CD8-positive, alpha-beta memory T cell (primary cell): ENCODE measurements at regions not wholly inside any gene's neighbourhood (a gene's known extent, or its start where the extent isn't known, plus 50 kb on each side); places are given as distances from the start of the nearest gene placed in this dataset.

ENCODE experiments used
- CTCF ChIA-PET: fragments of 350-600 bp; sonication (Branson Sonifier 250); formaldehyde crosslinking; loops from one replicate; lab custom pipeline; 2021; ENCODE audit warnings: antibody characterized with exemption; lab: Charles Lee
- POLR2A ChIA-PET: fragments of 350-600 bp; sonication (Branson Sonifier 250); formaldehyde crosslinking; loops from one replicate; lab custom pipeline; 2021; ENCODE audit warnings: antibody characterized with exemption; lab: Charles Lee
- DNase-seq, 5 donors: peaks; one replicate each; pipeline versions ENCODE4 v3.0.0 to v3.0.0-alpha.2; 2020 to 2022; ENCODE audit warnings: mixed read lengths in 1 of 5
- H3K27ac ChIP-seq: one replicate; pipeline ENCODE4 v1.7.0; 2013; ENCODE audit warnings: low read depth, mild to moderate bottlenecking, low read length, moderate library complexity
- H3K27me3 ChIP-seq: 2 replicates; pipeline ENCODE4 v1.7.0; 2013; ENCODE audit warnings: low read length, mild to moderate bottlenecking; ENCODE audit not compliant: insufficient read depth, poor library complexity, severe bottlenecking
- H3K36me3 ChIP-seq: 2 replicates; pipeline ENCODE4 v1.7.0; 2013; ENCODE audit warnings: mild to moderate bottlenecking, low read length, moderate library complexity; ENCODE audit not compliant: insufficient read depth
- H3K4me1 ChIP-seq: 2 replicates; pipeline ENCODE4 v1.7.0; 2013; ENCODE audit warnings: mild to moderate bottlenecking, low read length, moderate library complexity; ENCODE audit not compliant: insufficient read depth
- H3K4me3 ChIP-seq: 2 replicates; pipeline ENCODE4 v1.7.0; 2013; ENCODE audit warnings: mild to moderate bottlenecking, low read length
- H3K9me3 ChIP-seq: 2 replicates; pipeline ENCODE4 v1.7.0; 2013; ENCODE audit warnings: mild to moderate bottlenecking, low read length
- H3K27ac Mint-ChIP-seq, 8 donors: one replicate each; pipeline ENCODE4 v1.8.0; 2020 to 2021; ENCODE audit warnings: mixed read lengths in 8 of 8, mild to moderate bottlenecking in 6 of 8, inconsistent platforms in 3 of 8, moderate library complexity in 3 of 8
- H3K27me3 Mint-ChIP-seq, 2 donors: one replicate each; pipeline ENCODE4 v1.8.0; 2020 to 2021; ENCODE audit warnings: mixed read lengths in 2 of 2, mild to moderate bottlenecking in 1 of 2, moderate library complexity in 1 of 2
- H3K36me3 Mint-ChIP-seq, 3 donors: one replicate each; pipeline ENCODE4 v1.8.0; 2020 to 2021; ENCODE audit warnings: mixed read lengths in 3 of 3, inconsistent platforms in 1 of 3, mild to moderate bottlenecking in 1 of 3
- H3K4me1 Mint-ChIP-seq, 3 donors: one replicate each; pipeline ENCODE4 v1.8.0; 2020 to 2021; ENCODE audit warnings: mixed read lengths in 3 of 3, inconsistent platforms in 1 of 3, mild to moderate bottlenecking in 1 of 3
- H3K4me3 Mint-ChIP-seq, 7 donors: one replicate each; pipeline ENCODE4 v1.8.0; 2020 to 2021; ENCODE audit warnings: mixed read lengths in 7 of 7, mild to moderate bottlenecking in 6 of 7, moderate library complexity in 4 of 7, inconsistent platforms in 2 of 7
- H3K9me3 Mint-ChIP-seq, 5 donors: one replicate each; pipeline ENCODE4 v1.8.0; 2020 to 2022; ENCODE audit warnings: mixed read lengths in 5 of 5, mild to moderate bottlenecking in 3 of 5, moderate library complexity in 2 of 5, inconsistent platforms in 1 of 5

DNA sequence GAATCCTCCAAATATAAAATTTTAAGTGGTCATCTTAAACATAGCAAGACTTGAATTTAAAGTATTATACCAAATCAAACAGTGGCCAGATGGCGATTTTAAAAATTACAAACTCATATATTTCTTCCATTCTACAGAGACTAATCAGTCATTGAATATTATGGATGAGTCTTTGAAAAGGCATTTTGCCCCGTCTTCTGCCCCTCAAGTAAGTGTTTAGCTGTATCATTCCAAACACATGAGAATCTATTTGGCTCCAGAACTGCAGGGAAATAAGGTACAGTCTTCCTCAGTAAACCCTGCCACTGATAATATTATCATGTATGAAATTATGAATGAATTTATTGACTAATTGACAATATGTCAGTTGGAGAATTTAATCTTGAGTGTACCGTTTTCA, 191.0 kb downstream of the SLC7A11 start:
- no peak overlapping the region for H3K4me3 Mint-ChIP-seq
- H3K9me3 ChIP-seq = no peaks in the 10 kb centered on the region
- H3K27ac ChIP-seq = no peak overlapping the region
- H3K27me3 Mint-ChIP-seq = no peaks in the 10 kb centered on the region
- no peak overlapping the region for H3K4me3 ChIP-seq
- H3K4me1 Mint-ChIP-seq = no peaks in the 10 kb centered on the region
- no peak for DNase-seq
- POLR2A ChIA-PET = no interaction called here
- no peaks in the 10 kb centered on the region for H3K36me3 ChIP-seq
- CTCF ChIA-PET = no interaction called here
- H3K36me3 Mint-ChIP-seq = no peaks in the 10 kb centered on the region
- no peak overlapping the region for H3K27ac Mint-ChIP-seq
- no peaks in the 10 kb centered on the region for H3K27me3 ChIP-seq
- peaks cover 0 to 2% (median 0%) of the 10 kb centered on the region in 5 donors for H3K9me3 Mint-ChIP-seq
- H3K4me1 ChIP-seq = no peaks in the 10 kb centered on the region

DNA sequence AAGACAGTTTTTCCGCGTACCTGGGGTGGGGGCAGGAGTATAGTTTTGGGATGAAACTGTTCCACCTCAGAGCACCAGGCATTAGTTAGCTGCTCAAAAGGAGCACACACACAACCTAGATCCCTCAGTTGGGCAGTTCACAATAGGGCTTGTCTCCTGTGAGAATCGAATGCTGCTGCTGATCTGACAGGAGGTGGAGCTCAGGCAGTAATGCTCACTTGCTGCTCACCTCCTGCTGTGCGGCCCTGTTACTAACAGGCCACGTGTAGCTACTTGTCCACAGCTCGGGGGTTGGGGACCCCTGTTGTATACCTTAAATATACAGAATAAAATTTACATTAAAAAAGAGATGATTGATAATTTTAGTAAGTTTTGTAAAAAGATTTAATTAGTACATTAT, 191.5 kb downstream of the SLC7A11 start:
- no peak overlapping the region for H3K27ac Mint-ChIP-seq
- ChIA-PET POLR2A (no interaction called here), CTCF (no interaction called here)
- H3K27ac ChIP-seq = no peak overlapping the region
- no peak for DNase-seq
- no peaks in the 10 kb centered on the region for H3K9me3 ChIP-seq
- no peaks in the 10 kb centered on the region for H3K4me1 Mint-ChIP-seq
- no peaks in the 10 kb centered on the region for H3K36me3 ChIP-seq
- no peaks in the 10 kb centered on the region for H3K27me3 Mint-ChIP-seq
- no peak overlapping the region for H3K4me3 ChIP-seq
- no peaks in the 10 kb centered on the region for H3K4me1 ChIP-seq
- no peaks in the 10 kb centered on the region for H3K36me3 Mint-ChIP-seq
- no peaks in the 10 kb centered on the region for H3K27me3 ChIP-seq
- peaks cover 0 to 2% (median 0%) of the 10 kb centered on the region in 5 donors for H3K9me3 Mint-ChIP-seq
- no peak overlapping the region for H3K4me3 Mint-ChIP-seq

DNA sequence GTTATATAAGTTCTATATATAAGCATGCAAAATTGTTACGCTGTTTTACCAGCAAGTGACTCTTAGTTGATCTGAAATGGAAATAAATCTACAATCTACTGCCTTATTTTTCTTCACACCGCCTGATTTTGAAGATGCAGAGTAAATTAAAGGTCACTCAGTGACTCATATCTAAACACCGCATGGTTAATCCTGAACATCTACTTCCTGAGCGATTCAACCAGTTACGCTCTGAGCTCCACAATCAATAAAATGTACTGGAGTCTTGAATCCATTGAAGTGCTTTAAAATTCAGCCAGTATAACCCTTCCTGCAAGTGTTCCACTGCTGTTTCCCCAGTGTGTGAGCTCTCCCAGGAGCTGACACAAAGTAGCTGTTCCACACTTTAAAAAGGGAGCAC, 192.8 kb downstream of the SLC7A11 start:
- CTCF ChIA-PET = no interaction called here
- POLR2A ChIA-PET = no interaction called here

DNA sequence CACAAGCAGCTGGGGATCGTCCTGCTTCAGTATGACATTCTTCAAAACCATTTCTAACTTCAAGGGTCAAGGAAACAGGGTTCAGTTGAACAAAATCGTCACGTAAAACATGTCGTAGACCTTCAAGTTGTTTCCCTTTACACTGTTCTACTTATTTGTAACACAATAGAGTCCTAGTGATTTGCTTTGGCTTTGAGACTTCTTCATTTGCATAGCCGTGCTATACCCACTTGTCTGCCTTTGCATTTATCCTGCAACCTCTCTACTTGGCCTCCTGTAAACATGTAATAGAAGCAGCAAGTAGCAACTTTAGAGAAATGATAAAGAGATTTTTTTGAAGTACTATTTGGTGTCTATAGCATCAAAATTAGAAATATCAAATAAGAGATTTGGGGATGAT, 194.9 kb downstream of the SLC7A11 start:
- Mint-ChIP-seq H3K36me3 (no peaks in the 10 kb centered on the region), H3K27ac (no peak overlapping the region), H3K27me3 (no peaks in the 10 kb centered on the region), H3K4me1 (no peaks in the 10 kb centered on the region), H3K4me3 (no peak overlapping the region), H3K9me3 (peaks cover 0 to 4% (median 2%) of the 10 kb centered on the region in 5 donors)
- no peaks in the 10 kb centered on the region for H3K27me3 ChIP-seq
- DNase-seq = no peak
- no peaks in the 10 kb centered on the region for H3K9me3 ChIP-seq
- ChIA-PET CTCF (no interaction called here), POLR2A (no interaction called here)
- H3K27ac ChIP-seq = no peak overlapping the region
- no peak overlapping the region for H3K4me3 ChIP-seq
- H3K4me1 ChIP-seq = no peaks in the 10 kb centered on the region
- no peaks in the 10 kb centered on the region for H3K36me3 ChIP-seq

More for the DNA sequence above, 192.8 kb downstream of the SLC7A11 start:
- Mint-ChIP-seq H3K4me3 (no peak overlapping the region), H3K4me1 (no peaks in the 10 kb centered on the region), H3K9me3 (peaks cover 0 to 3% (median 1%) of the 10 kb centered on the region in 5 donors), H3K27me3 (no peaks in the 10 kb centered on the region), H3K27ac (no peak overlapping the region), H3K36me3 (no peaks in the 10 kb centered on the region)
- no peak overlapping the region for H3K27ac ChIP-seq
- no peaks in the 10 kb centered on the region for H3K27me3 ChIP-seq
- DNase-seq = no peak
- H3K9me3 ChIP-seq = no peaks in the 10 kb centered on the region
- no peaks in the 10 kb centered on the region for H3K36me3 ChIP-seq
- H3K4me1 ChIP-seq = no peaks in the 10 kb centered on the region
- H3K4me3 ChIP-seq = no peak overlapping the region

DNA sequence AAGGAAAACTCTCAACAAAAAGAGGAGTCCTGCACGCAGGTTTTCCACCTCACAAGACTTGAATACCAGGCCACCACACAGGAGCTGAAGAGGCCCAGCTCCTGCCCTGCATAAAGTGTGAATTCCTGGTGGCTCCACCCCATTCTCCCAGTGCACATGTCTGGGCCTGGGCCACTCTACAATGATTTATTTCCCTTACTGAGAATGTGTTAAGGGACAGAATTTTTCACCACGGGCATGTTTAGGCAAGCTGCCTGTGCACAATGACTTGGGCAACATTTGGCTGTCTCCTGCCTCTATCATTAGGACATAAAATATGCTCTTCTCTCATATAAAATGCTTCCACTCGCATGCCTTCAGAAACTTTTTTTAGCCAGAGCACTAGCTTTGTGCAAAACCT, 197.1 kb downstream of the SLC7A11 start:
- Mint-ChIP-seq H3K9me3 (peaks cover 0 to 4% (median 0%) of the 10 kb centered on the region in 5 donors), H3K4me3 (no peak overlapping the region), H3K27me3 (no peaks in the 10 kb centered on the region), H3K27ac (no peak overlapping the region), H3K4me1 (no peaks in the 10 kb centered on the region), H3K36me3 (no peaks in the 10 kb centered on the region)
- H3K36me3 ChIP-seq = no peaks in the 10 kb centered on the region
- H3K27ac ChIP-seq = no peak overlapping the region
- no peaks in the 10 kb centered on the region for H3K4me1 ChIP-seq
- no peak overlapping the region for H3K4me3 ChIP-seq
- no peaks in the 10 kb centered on the region for H3K27me3 ChIP-seq
- H3K9me3 ChIP-seq = no peaks in the 10 kb centered on the region
- ChIA-PET CTCF (no interaction called here), POLR2A (no interaction called here)
- no peak for DNase-seq

DNA sequence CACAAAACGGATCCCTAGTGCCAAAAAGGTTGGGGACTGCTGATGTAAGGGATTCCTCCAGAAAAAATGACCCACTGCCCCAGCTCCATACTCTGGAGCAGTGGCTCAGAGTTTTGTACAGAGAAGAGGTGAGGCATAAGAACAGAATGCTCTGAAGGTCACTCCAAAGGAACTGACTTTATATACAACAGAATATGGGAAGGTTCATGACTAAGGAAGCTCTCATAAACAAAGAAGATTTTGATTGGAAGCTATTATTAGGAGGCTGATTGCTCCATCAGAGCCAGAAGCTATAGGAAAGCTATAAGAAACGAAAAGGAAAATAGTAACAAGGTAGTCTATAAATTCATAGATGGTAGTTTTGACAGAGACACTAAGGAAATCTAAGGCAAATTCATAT, 203.1 kb downstream of the SLC7A11 start:
- Mint-ChIP-seq H3K36me3 (no peaks in the 10 kb centered on the region), H3K4me3 (no peak overlapping the region), H3K27me3 (no peaks in the 10 kb centered on the region), H3K9me3 (peaks cover 0 to 2% (median 0%) of the 10 kb centered on the region in 5 donors), H3K4me1 (no peaks in the 10 kb centered on the region), H3K27ac (no peak overlapping the region)
- H3K9me3 ChIP-seq = no peaks in the 10 kb centered on the region
- no peaks in the 10 kb centered on the region for H3K36me3 ChIP-seq
- ChIA-PET CTCF (no interaction called here), POLR2A (no interaction called here)
- H3K27ac ChIP-seq = no peak overlapping the region
- no peaks in the 10 kb centered on the region for H3K4me1 ChIP-seq
- H3K4me3 ChIP-seq = no peak overlapping the region
- no peaks in the 10 kb centered on the region for H3K27me3 ChIP-seq
- DNase-seq = no peak

DNA sequence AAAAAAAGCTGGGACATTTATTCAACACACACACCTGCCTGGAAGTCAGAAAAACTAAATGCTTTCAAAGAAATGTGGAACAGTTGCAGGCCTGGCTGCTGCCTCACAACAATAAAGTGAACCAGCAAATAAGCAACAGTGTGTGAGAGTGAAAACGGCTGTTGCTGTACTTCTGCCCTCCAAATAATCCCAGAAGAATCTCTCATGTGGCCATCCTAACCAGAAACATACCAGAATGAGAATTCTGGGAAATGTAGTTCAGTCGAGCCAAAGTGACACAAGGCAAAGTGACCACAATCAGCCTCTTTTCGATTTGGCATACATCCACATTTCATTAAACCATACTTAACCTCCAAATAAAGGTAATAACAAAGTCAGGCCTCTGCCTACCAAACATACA, 204.5 kb downstream of the SLC7A11 start:
- Mint-ChIP-seq H3K4me3 (no peak overlapping the region), H3K36me3 (no peaks in the 10 kb centered on the region), H3K27me3 (no peaks in the 10 kb centered on the region), H3K9me3 (peaks cover 0 to 2% (median 0%) of the 10 kb centered on the region in 5 donors), H3K4me1 (no peaks in the 10 kb centered on the region), H3K27ac (no peak overlapping the region)
- Histone ChIP-seq H3K9me3 (no peaks in the 10 kb centered on the region), H3K4me3 (no peak overlapping the region), H3K27ac (no peak overlapping the region), H3K27me3 (no peaks in the 10 kb centered on the region), H3K4me1 (no peaks in the 10 kb centered on the region), H3K36me3 (no peaks in the 10 kb centered on the region)
- POLR2A ChIA-PET = no interaction called here
- CTCF ChIA-PET = no interaction called here
- no peak for DNase-seq

DNA sequence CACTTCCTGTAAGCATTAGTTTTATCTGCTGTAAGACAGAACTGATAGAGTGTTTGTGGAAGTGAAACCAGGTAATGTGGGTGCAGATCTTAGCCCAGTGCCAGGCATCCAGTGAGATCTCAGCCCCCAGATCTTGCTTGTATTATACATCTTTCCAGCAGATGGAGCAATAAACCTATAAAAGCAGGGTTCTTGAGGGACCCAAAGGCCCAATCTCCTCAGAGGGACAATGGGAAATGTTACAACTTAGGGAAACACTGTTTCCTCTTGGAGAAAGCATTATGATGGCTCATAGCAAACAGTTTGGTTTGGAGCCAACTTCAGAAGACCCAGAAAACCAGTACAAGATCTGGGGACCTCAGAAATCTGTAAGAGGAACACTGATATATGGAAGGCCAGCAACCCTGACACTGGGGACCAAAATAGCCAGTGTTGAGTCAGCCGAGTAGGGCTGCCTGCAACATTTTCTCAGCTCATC, 206.3 kb downstream of the SLC7A11 start:
- Mint-ChIP-seq H3K36me3 (no peaks in the 10 kb centered on the region), H3K27ac (no peak overlapping the region), H3K4me3 (no peak overlapping the region), H3K27me3 (no peaks in the 10 kb centered on the region), H3K4me1 (no peaks in the 10 kb centered on the region), H3K9me3 (peaks cover 0 to 2% (median 0%) of the 10 kb centered on the region in 5 donors)
- no peaks in the 10 kb centered on the region for H3K27me3 ChIP-seq
- no peak for DNase-seq
- no peaks in the 10 kb centered on the region for H3K4me1 ChIP-seq
- no peaks in the 10 kb centered on the region for H3K9me3 ChIP-seq
- POLR2A ChIA-PET = no interaction called here
- H3K36me3 ChIP-seq = no peaks in the 10 kb centered on the region
- CTCF ChIA-PET = no interaction called here
- no peak overlapping the region for H3K27ac ChIP-seq
- H3K4me3 ChIP-seq = no peak overlapping the region

DNA sequence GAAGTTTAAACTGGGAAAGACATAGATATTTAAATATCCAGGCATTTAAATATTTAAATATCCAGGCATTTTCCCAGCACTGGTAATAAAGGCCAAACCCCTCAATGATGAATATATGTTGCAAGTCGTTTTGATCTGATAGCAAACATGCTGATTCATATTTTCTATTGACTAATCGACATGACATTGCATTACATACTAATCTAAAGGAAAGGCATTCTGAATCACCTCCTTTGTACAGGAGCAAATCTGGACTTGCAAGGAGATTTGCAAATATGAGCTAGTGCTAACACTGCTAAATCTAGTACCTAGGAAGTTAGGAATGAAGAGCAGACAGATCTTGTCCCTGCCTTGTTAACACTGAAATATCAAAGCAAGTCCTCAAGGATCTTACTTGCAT, 207.3 kb downstream of the SLC7A11 start:
- H3K4me1 ChIP-seq = no peaks in the 10 kb centered on the region
- no peaks in the 10 kb centered on the region for H3K36me3 Mint-ChIP-seq
- no peaks in the 10 kb centered on the region for H3K9me3 ChIP-seq
- peaks cover 0 to 2% (median 0%) of the 10 kb centered on the region in 5 donors for H3K9me3 Mint-ChIP-seq
- no peaks in the 10 kb centered on the region for H3K27me3 ChIP-seq
- H3K36me3 ChIP-seq = no peaks in the 10 kb centered on the region
- H3K4me3 Mint-ChIP-seq = no peak overlapping the region
- no peaks in the 10 kb centered on the region for H3K27me3 Mint-ChIP-seq
- H3K4me1 Mint-ChIP-seq = no peaks in the 10 kb centered on the region
- H3K27ac ChIP-seq = no peak overlapping the region
- CTCF ChIA-PET = no interaction called here
- H3K27ac Mint-ChIP-seq = no peak overlapping the region
- H3K4me3 ChIP-seq = no peak overlapping the region
- POLR2A ChIA-PET = no interaction called here
- no peak for DNase-seq
